HEK293 (cell line): ENCODE measurements at regions not wholly inside any gene's neighbourhood (a gene's known extent, or its start where the extent isn't known, plus 50 kb on each side); places are given as distances from the start of the nearest gene placed in this dataset.

Source experiments
- CTCF ChIA-PET: fragments of 350-600 bp; formaldehyde crosslinking; extraction: SDS; loops from one replicate; lab custom pipeline; 2021; ENCODE audit warnings: antibody characterized with exemption; lab: Yijun Ruan, JAX
- POLR2A ChIA-PET: fragments of 300-600 bp; formaldehyde crosslinking; extraction: SDS; loops from one replicate; lab custom pipeline; 2020; ENCODE audit warnings: antibody characterized with exemption, inconsistent platforms; lab: Yijun Ruan, JAX
- H3K27ac ChIP-seq: fragments of 200-500 bp; sonication (Bioruptor generic); 2 replicates; pipeline ENCODE4 v1.5.1; 2014; ENCODE audit warnings: low read depth, low read length, control low read depth, inconsistent platforms; ENCODE audit errors: extremely low read depth
- H3K36me3 ChIP-seq, 2 experiments: fragments of 200-500 bp in 1 of 2; sonication (Bioruptor generic) in 1 of 2; 1 replicate in 1 of 2; 2 replicates in 1 of 2; pipeline ENCODE4 v1.5.1; 2014 to 2017; ENCODE audit warnings: inconsistent platforms in 2 of 2, low read length in 2 of 2; ENCODE audit not compliant: control insufficient read depth in 2 of 2, insufficient read depth in 1 of 2
- H3K4me1 ChIP-seq: fragments of 200-500 bp; sonication (Bioruptor generic); 2 replicates; pipeline ENCODE4 v1.5.1; 2014; ENCODE audit warnings: mild to moderate bottlenecking, low read length, inconsistent platforms; ENCODE audit not compliant: control insufficient read depth, insufficient read depth
- H3K4me3 ChIP-seq: 2 replicates; pipeline ENCODE4 v1.5.1; 2011; ENCODE audit warnings: low read depth, mild to moderate bottlenecking, control low read depth, low read length, moderate library complexity
- H3K9me3 ChIP-seq: fragments of 200-500 bp; sonication (Bioruptor generic); 2 replicates; pipeline ENCODE4 v1.5.1; 2014; ENCODE audit warnings: low read depth, low read length, inconsistent platforms; ENCODE audit not compliant: control insufficient read depth, insufficient read depth
- ELK4 ChIP-seq: IDR thresholded peaks from 2 replicates; pipeline ENCODE4 v1.6.1; 2011; ENCODE audit warnings: mild to moderate bottlenecking, low read depth, low read length, borderline replicate concordance
- KLF7 ChIP-seq: fragments of 450-650 bp; formaldehyde crosslinking; IDR thresholded peaks from 2 replicates; pipeline ENCODE4 v1.5.1; 2016; ENCODE audit warnings: missing biosample characterization, missing genetic modification characterization, borderline replicate concordance
- KLF8 ChIP-seq: fragments of 450-650 bp; formaldehyde crosslinking; IDR thresholded peaks from 2 replicates; pipeline ENCODE4 v1.5.1; 2016; ENCODE audit warnings: missing biosample characterization, missing genetic modification characterization
- MEIS1 ChIP-seq: sonication (generic); formaldehyde crosslinking; IDR thresholded peaks from 2 replicates; pipeline ENCODE4 v1.8.1; 2022; ENCODE audit warnings: missing genetic modification reagents, mild to moderate bottlenecking, borderline replicate concordance
- PRDM6 ChIP-seq: fragments of 450-650 bp; formaldehyde crosslinking; IDR thresholded peaks from 2 replicates; pipeline ENCODE4 v1.5.1; 2017; ENCODE audit warnings: missing biosample characterization, missing genetic modification characterization
- SALL2 ChIP-seq: fragments of 450-650 bp; formaldehyde crosslinking; IDR thresholded peaks from 2 replicates; pipeline ENCODE4 v1.5.0; 2017; ENCODE audit warnings: missing biosample characterization, mild to moderate bottlenecking, missing genetic modification characterization, borderline replicate concordance
- SP7 ChIP-seq: fragments of 450-650 bp; formaldehyde crosslinking; IDR thresholded peaks from 2 replicates; pipeline ENCODE4 v1.5.1; 2016; ENCODE audit warnings: missing biosample characterization, missing genetic modification characterization
- YY2 ChIP-seq: fragments of 450-650 bp; formaldehyde crosslinking; IDR thresholded peaks from 2 replicates; pipeline ENCODE4 v1.5.1; 2016; ENCODE audit warnings: missing biosample characterization, missing genetic modification characterization
- ZNF121 ChIP-seq: fragments of 450-650 bp; formaldehyde crosslinking; IDR thresholded peaks from 2 replicates; pipeline ENCODE4 v1.5.1; 2016; ENCODE audit warnings: missing biosample characterization, missing genetic modification characterization
- ZNF211 ChIP-seq: fragments of 450-650 bp; formaldehyde crosslinking; IDR thresholded peaks from 2 replicates; pipeline ENCODE4 v1.5.1; 2016; ENCODE audit warnings: low read depth, missing biosample characterization, missing genetic modification characterization
- ZNF311 ChIP-seq: fragments of 450-650 bp; formaldehyde crosslinking; IDR thresholded peaks from 2 replicates; pipeline ENCODE4 v1.5.1; 2017; ENCODE audit warnings: missing biosample characterization, missing genetic modification characterization, borderline replicate concordance
- ZNF433 ChIP-seq: fragments of 450-650 bp; formaldehyde crosslinking; IDR thresholded peaks from 2 replicates; pipeline ENCODE4 v1.5.1; 2016; ENCODE audit warnings: missing biosample characterization, missing genetic modification characterization, low read depth
- ZNF488 ChIP-seq: fragments of 450-650 bp; formaldehyde crosslinking; IDR thresholded peaks from 2 replicates; pipeline ENCODE4 v1.5.1; 2016; ENCODE audit warnings: missing biosample characterization, missing genetic modification characterization
- ZNF560 ChIP-seq: fragments of 450-650 bp; formaldehyde crosslinking; IDR thresholded peaks from 2 replicates; pipeline ENCODE4 v1.5.1; 2017; ENCODE audit warnings: missing biosample characterization, missing genetic modification characterization, borderline replicate concordance
- ZNF629 ChIP-seq: fragments of 450-650 bp; formaldehyde crosslinking; IDR thresholded peaks from 2 replicates; pipeline ENCODE4 v1.5.1; 2017; ENCODE audit warnings: missing biosample characterization, missing genetic modification characterization
- ZNF704 ChIP-seq: fragments of 450-650 bp; formaldehyde crosslinking; IDR thresholded peaks from 2 replicates; pipeline ENCODE4 v1.5.1; 2016; ENCODE audit warnings: missing biosample characterization, missing genetic modification characterization
- TF ChIP-seq, protein P1 (sequence below): fragments of 450-650 bp; formaldehyde crosslinking; IDR thresholded peaks from 2 replicates; pipeline ENCODE4 v1.5.1; 2016; ENCODE audit warnings: missing biosample characterization, missing genetic modification characterization
- TF ChIP-seq, protein P2 (sequence below): fragments of 450-650 bp; formaldehyde crosslinking; IDR thresholded peaks from 2 replicates; pipeline ENCODE4; 2016; ENCODE audit warnings: missing biosample characterization, missing genetic modification characterization
- TF ChIP-seq, protein P3 (sequence below): fragments of 450-650 bp; formaldehyde crosslinking; IDR thresholded peaks from 2 replicates; pipeline ENCODE4 v1.5.1; 2016; ENCODE audit warnings: missing biosample characterization, missing genetic modification characterization

DNA sequence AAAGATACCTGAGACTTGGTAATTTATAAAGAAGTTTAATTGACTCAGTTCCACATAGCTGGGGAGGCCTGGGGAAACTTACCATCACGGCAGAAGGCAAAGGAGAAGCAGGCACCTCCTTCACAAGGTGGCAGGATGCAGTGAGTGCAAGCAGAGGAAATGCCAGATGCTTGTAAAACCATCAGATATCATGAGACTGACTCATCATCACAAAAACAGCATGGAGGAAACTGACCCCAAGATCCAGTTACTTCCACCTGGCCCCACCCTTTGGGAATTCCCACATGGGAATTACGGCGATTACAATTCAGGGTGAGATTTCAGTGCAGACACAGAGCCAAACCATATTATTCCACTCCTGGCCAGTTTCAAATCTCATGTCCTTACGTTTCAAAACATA lies 514.7 kb upstream of the SPANXN1 start:
- no peak for TF ChIP-seq KLF7 (tag by site-specific recombination)
- POLR2A ChIA-PET = no interaction called here
- Histone ChIP-seq H3K27ac (no peak overlapping the region), H3K4me1 (no peaks in the 10 kb centered on the region), H3K9me3 (no peaks in the 10 kb centered on the region; the same call in 1 of the 2 replicates), H3K4me3 (no peak overlapping the region), H3K36me3 (no peaks in the 10 kb centered on the region)
- CTCF ChIA-PET = no interaction called here

GRCh38 chrX:144738246-144738645 lies 509.1 kb upstream of the SPANXN1 start:
- no peak overlapping the region for H3K4me3 ChIP-seq
- TF ChIP-seq ELK4 = no peak
- TF ChIP-seq KLF7 (tag by site-specific recombination) = no peak
- TF ChIP-seq YY2 (tag by site-specific recombination) = no peak
- no peak for TF ChIP-seq MEIS1 (CRISPR knock-in tag)
- no peak for TF ChIP-seq ZNF433 (tag by site-specific recombination)
- no peak for TF ChIP-seq ZNF560
- TF ChIP-seq, protein P1, sequence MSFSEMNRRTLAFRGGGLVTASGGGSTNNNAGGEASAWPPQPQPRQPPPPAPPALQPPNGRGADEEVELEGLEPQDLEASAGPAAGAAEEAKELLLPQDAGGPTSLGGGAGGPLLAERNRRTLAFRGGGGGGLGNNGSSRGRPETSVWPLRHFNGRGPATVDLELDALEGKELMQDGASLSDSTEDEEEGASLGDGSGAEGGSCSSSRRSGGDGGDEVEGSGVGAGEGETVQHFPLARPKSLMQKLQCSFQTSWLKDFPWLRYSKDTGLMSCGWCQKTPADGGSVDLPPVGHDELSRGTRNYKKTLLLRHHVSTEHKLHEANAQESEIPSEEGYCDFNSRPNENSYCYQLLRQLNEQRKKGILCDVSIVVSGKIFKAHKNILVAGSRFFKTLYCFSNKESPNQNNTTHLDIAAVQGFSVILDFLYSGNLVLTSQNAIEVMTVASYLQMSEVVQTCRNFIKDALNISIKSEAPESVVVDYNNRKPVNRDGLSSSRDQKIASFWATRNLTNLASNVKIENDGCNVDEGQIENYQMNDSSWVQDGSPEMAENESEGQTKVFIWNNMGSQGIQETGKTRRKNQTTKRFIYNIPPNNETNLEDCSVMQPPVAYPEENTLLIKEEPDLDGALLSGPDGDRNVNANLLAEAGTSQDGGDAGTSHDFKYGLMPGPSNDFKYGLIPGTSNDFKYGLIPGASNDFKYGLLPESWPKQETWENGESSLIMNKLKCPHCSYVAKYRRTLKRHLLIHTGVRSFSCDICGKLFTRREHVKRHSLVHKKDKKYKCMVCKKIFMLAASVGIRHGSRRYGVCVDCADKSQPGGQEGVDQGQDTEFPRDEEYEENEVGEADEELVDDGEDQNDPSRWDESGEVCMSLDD (tag by site-specific recombination) = no peak
- no peak for TF ChIP-seq SALL2 (tag by site-specific recombination)
- no peak for TF ChIP-seq PRDM6 (tag by site-specific recombination)
- TF ChIP-seq, protein P2, sequence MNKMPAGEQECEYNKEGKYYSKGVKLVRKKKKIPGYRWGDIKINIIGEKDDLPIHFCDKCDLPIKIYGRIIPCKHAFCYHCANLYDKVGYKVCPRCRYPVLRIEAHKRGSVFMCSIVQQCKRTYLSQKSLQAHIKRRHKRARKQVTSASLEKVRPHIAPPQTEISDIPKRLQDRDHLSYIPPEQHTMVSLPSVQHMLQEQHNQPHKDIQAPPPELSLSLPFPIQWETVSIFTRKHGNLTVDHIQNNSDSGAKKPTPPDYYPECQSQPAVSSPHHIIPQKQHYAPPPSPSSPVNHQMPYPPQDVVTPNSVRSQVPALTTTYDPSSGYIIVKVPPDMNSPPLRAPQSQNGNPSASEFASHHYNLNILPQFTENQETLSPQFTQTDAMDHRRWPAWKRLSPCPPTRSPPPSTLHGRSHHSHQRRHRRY (tag by site-specific recombination) = no peak
- no peak for TF ChIP-seq SP7 (tag by site-specific recombination)
- no peak for TF ChIP-seq ZNF629
- TF ChIP-seq, protein P3, sequence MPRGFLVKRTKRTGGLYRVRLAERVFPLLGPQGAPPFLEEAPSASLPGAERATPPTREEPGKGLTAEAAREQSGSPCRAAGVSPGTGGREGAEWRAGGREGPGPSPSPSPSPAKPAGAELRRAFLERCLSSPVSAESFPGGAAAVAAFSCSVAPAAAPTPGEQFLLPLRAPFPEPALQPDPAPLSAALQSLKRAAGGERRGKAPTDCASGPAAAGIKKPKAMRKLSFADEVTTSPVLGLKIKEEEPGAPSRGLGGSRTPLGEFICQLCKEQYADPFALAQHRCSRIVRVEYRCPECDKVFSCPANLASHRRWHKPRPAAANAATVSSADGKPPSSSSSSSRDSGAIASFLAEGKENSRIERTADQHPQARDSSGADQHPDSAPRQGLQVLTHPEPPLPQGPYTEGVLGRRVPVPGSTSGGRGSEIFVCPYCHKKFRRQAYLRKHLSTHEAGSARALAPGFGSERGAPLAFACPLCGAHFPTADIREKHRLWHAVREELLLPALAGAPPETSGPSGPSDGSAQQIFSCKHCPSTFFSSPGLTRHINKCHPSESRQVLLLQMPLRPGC (tag by site-specific recombination) = no peak
- no peak for TF ChIP-seq ZNF211 (tag by site-specific recombination)
- no peak for TF ChIP-seq ZNF704 (tag by site-specific recombination)
- TF ChIP-seq KLF8 (tag by site-specific recombination) = no peak
- no peak for TF ChIP-seq ZNF311 (tag by site-specific recombination)
- TF ChIP-seq ZNF121 (tag by site-specific recombination) = no peak
- no peak for TF ChIP-seq ZNF488
- H3K9me3 ChIP-seq = no peaks in the 10 kb centered on the region; the same call in 1 of the 2 replicates
- ChIA-PET CTCF (interaction anchor here (0.9 to 1.7 kb wide), 2 partner anchors 16 to 17 kb away, joined by 3 read pairs; no protein-coding TSS in a partner anchor), POLR2A (no interaction called here)
- H3K27ac ChIP-seq = no peak overlapping the region
- H3K4me1 ChIP-seq = no peaks in the 10 kb centered on the region
- no peaks in the 10 kb centered on the region for H3K36me3 ChIP-seq
